ENCODE measurements at regions not wholly inside any gene's neighbourhood (a gene's known extent, or its start where the extent isn't known, plus 50 kb on each side); places are given as distances from the start of the nearest gene placed in this dataset.

GRCh38 chr13:85661675-85662074 lies 137.5 kb downstream of the SLITRK6 start:
- TF ChIP-seq CTCF (IDR thresholded peaks at IDR 0.05) = no peak
- no peak for TF ChIP-seq POLR2A (IDR thresholded peaks at IDR 0.05)

Measured in esophagus squamous epithelium (tissue), 4 donors.